ENCODE measurements at regions not wholly inside any gene's neighbourhood (a gene's known extent, or its start where the extent isn't known, plus 50 kb on each side); places are given as distances from the start of the nearest gene placed in this dataset. TPM values are rescaled to one million over a fixed set of nuclear protein-coding genes. Genes with fewer than 3 reads are reported as not detected.
"Not testable (repeated sequence)": the region's sequence is repeated elsewhere in the genome, so short reads cannot be mapped to it uniquely, and the experiment has no call there.

DNA sequence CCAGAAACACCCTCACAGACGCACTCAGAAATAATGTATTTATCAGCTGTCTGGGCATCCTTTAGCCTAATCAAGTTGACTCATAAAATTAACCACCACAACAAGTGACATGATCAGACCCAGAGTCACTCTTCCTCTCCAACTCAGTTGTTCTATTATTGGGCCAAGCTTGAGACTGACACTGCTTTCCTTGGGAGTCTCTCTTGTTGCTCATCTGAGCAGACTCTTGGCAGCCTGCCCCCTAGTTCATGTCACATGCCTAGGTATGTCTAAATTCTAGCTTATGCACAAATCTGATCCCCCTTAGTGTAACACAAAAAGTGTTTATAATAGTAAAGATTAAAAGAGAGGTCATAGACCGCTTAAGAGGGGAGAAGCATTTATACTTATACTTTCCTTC is 72.6 kb upstream of the ADAMTS3 start:
- Histone ChIP-seq H3K9me3 (ENCODE audit: control insufficient read depth, insufficient read depth, low read length) (peaks cover 2% of the 10 kb centered on the region), H3K4me1 (ENCODE audit: control insufficient read depth, insufficient read depth, low read length) (no peaks in the 10 kb centered on the region), H3K36me3 (ENCODE audit: control insufficient read depth, insufficient read depth, low read length) (no peaks in the 10 kb centered on the region), H3K27ac (ENCODE audit: low read depth, low read length) (no peak overlapping the region), H3K27me3 (ENCODE audit: control insufficient read depth, insufficient read depth, low read length) (no peaks in the 10 kb centered on the region), H3K4me3 (ENCODE audit: low read depth, low read length) (no peak overlapping the region)
- DNase-seq (ENCODE audit: low read depth in 4 of 6, low spot score in 6 of 6) = no peak
- WGBS (ENCODE audit: insufficient coverage) = no CpG with 5 or more reads among the region's 2 CpGs

- not testable (repeated sequence) for H3K4me1 ChIP-seq (ENCODE audit: control insufficient read depth, insufficient read depth, low read length); H3K27me3 ChIP-seq (ENCODE audit: control insufficient read depth, insufficient read depth, low read length); H3K36me3 ChIP-seq (ENCODE audit: control insufficient read depth, insufficient read depth, low read length); DNase-seq (ENCODE audit: low read depth in 4 of 6, low spot score in 6 of 6); H3K4me3 ChIP-seq (ENCODE audit: low read depth, low read length); H3K27ac ChIP-seq (ENCODE audit: low read depth, low read length); H3K9me3 ChIP-seq (ENCODE audit: control insufficient read depth, insufficient read depth, low read length)
- WGBS (ENCODE audit: insufficient coverage) = 95% methylated on average over 10 of the region's 10 CpGs
Observed at GRCh38 chr4:72636866-72637265, 67.8 kb upstream of the ADAMTS3 start.

DNA sequence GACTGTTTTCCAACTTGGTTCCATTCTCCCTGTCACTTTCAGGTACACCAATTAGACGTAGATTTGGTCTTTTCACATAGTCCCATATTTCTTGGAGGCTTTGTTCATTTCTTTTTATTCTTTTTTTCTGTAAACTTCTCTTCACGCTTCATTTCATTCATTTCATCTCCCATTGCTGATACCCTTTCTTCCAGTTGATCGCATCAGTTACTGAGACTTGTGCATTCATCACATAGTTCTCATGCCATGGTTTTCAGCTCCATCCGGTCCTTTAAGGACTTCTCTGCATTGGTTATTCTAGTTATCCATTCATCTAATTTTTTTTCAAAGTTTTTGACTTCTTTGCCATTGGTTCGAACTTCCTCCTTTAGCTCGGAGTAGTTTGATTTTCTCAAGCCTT is 66.9 kb upstream of the ADAMTS3 start:
- H3K4me3 ChIP-seq (ENCODE audit: low read depth, low read length); H3K4me1 ChIP-seq (ENCODE audit: control insufficient read depth, insufficient read depth, low read length); H3K27ac ChIP-seq (ENCODE audit: low read depth, low read length); H3K9me3 ChIP-seq (ENCODE audit: control insufficient read depth, insufficient read depth, low read length); H3K36me3 ChIP-seq (ENCODE audit: control insufficient read depth, insufficient read depth, low read length); H3K27me3 ChIP-seq (ENCODE audit: control insufficient read depth, insufficient read depth, low read length); DNase-seq (ENCODE audit: low read depth in 4 of 6, low spot score in 6 of 6): not testable (repeated sequence)
- WGBS (ENCODE audit: insufficient coverage) = 86% methylated on average over 3 of the region's 6 CpGs

GRCh38 chr4:72632253-72632652 is 63.2 kb upstream of the ADAMTS3 start:
- 89% methylated on average over 6 of the region's 7 CpGs for WGBS (ENCODE audit: insufficient coverage)

DNA sequence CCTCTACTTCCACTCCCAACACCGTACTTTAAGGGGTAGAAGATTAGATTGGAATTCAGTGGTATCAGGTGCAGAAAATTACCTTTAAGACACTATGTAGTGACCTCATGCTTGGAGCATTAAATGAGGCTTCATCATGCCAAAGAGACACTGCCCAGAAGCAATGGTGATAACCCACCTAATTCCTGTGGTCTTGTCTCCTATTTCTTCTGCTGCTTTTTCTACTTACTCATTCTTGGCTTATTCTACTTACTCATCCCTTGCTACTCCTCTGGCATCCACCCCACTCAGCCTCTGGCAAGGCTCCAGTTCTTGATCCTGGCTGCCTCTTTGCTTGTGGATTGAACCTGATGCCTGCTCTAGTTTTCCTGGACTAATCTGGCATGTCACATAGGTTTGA is 62.3 kb upstream of the ADAMTS3 start:
- no peaks in the 10 kb centered on the region for H3K4me1 ChIP-seq (ENCODE audit: control insufficient read depth, insufficient read depth, low read length)
- H3K27me3 ChIP-seq (ENCODE audit: control insufficient read depth, insufficient read depth, low read length) = no peaks in the 10 kb centered on the region
- WGBS (ENCODE audit: insufficient coverage) = no CpG with 5 or more reads among the region's 1 CpG
- no peak overlapping the region for H3K4me3 ChIP-seq (ENCODE audit: low read depth, low read length)
- peak in 2 of 6 donors; percentile 8 to 12 for DNase-seq (ENCODE audit: low read depth in 4 of 6, low spot score in 6 of 6)
- H3K36me3 ChIP-seq (ENCODE audit: control insufficient read depth, insufficient read depth, low read length) = no peaks in the 10 kb centered on the region
- no peak overlapping the region for H3K27ac ChIP-seq (ENCODE audit: low read depth, low read length)
- peaks cover 2% of the 10 kb centered on the region for H3K9me3 ChIP-seq (ENCODE audit: control insufficient read depth, insufficient read depth, low read length)

More at GRCh38 chr4:72632253-72632652, 63.2 kb upstream of the ADAMTS3 start:
- H3K4me1 ChIP-seq (ENCODE audit: control insufficient read depth, insufficient read depth, low read length); H3K36me3 ChIP-seq (ENCODE audit: control insufficient read depth, insufficient read depth, low read length); H3K27ac ChIP-seq (ENCODE audit: low read depth, low read length); H3K27me3 ChIP-seq (ENCODE audit: control insufficient read depth, insufficient read depth, low read length); H3K9me3 ChIP-seq (ENCODE audit: control insufficient read depth, insufficient read depth, low read length); H3K4me3 ChIP-seq (ENCODE audit: low read depth, low read length); DNase-seq (ENCODE audit: low read depth in 4 of 6, low spot score in 6 of 6): not testable (repeated sequence)

DNA sequence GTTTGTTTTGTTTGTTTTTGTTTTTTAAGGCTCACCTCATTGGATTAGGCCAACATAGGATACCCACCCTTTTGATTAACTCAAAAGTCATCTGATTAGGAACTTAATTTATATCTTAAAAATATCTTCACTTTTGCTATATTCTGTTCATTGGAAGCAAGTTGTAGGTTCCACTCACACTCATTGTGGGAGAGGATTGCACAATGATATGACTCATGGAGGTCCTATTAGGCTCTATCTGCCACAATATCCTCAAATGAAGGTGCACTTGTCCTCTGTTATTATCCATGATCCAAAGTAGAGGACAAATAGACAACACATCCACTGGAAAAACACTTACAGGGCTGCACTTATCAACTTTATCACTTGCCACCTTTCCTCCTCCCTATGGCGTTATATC is 60.5 kb upstream of the ADAMTS3 start:
- DNase-seq (ENCODE audit: low read depth in 4 of 6, low spot score in 6 of 6) = no peak
- H3K4me1 ChIP-seq (ENCODE audit: control insufficient read depth, insufficient read depth, low read length) = no peaks in the 10 kb centered on the region
- H3K36me3 ChIP-seq (ENCODE audit: control insufficient read depth, insufficient read depth, low read length) = no peaks in the 10 kb centered on the region
- H3K9me3 ChIP-seq (ENCODE audit: control insufficient read depth, insufficient read depth, low read length) = peaks cover 2% of the 10 kb centered on the region
- WGBS (ENCODE audit: insufficient coverage) = 80% methylated on average over 1 of the region's 1 CpG
- H3K27ac ChIP-seq (ENCODE audit: low read depth, low read length) = no peak overlapping the region
- no peak overlapping the region for H3K4me3 ChIP-seq (ENCODE audit: low read depth, low read length)
- no peaks in the 10 kb centered on the region for H3K27me3 ChIP-seq (ENCODE audit: control insufficient read depth, insufficient read depth, low read length)

DNA sequence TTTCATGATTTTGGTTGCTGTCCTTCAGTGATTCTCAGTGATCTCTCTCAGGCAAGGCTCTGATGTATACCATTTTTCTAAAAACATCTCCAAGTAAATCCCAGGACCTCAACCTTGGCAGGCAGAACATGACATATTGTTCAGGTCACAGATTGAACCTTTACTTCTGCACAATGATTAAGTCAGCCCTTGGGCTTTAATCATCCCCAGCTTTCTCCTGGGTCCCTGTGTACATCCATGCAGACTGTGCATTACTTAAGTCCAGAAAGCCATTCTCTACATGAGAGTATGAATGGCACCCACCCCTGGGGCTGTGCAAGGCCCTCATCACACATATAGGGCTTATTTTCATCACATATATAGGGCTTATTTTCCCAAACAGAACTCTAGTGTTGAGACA is 58.7 kb upstream of the ADAMTS3 start:
- Histone ChIP-seq H3K36me3 (ENCODE audit: control insufficient read depth, insufficient read depth, low read length) (no peaks in the 10 kb centered on the region), H3K9me3 (ENCODE audit: control insufficient read depth, insufficient read depth, low read length) (peaks cover 2% of the 10 kb centered on the region), H3K27me3 (ENCODE audit: control insufficient read depth, insufficient read depth, low read length) (no peaks in the 10 kb centered on the region), H3K4me3 (ENCODE audit: low read depth, low read length) (no peak overlapping the region), H3K4me1 (ENCODE audit: control insufficient read depth, insufficient read depth, low read length) (no peaks in the 10 kb centered on the region), H3K27ac (ENCODE audit: low read depth, low read length) (no peak overlapping the region)
- DNase-seq (ENCODE audit: low read depth in 4 of 6, low spot score in 6 of 6) = no peak

Small RNAs in the stretch of these regions (small RNA-seq; reads per million reads assigned to genes)
- not detected for gene RNU4ATAC9P (ENCODE audit: low replicate concordance)

All from spinal cord (tissue), 10 donors.